Activated CD4-positive, alpha-beta T cell treated with anti-CD3 and anti-CD28 coated beads, Interleukin-2, amount 50 U/mL, for 1 hour (primary cell): ENCODE measurements at regions not wholly inside any gene's neighbourhood (a gene's known extent, or its start where the extent isn't known, plus 50 kb on each side); places are given as distances from the start of the nearest gene placed in this dataset.
"Not testable (repeated sequence)": the region's sequence is repeated elsewhere in the genome, so short reads cannot be mapped to it uniquely, and the experiment has no call there.

Source experiments
- DNase-seq: peaks from one replicate; pipeline ENCODE4 v3.0.0-alpha.2; 2020

DNA sequence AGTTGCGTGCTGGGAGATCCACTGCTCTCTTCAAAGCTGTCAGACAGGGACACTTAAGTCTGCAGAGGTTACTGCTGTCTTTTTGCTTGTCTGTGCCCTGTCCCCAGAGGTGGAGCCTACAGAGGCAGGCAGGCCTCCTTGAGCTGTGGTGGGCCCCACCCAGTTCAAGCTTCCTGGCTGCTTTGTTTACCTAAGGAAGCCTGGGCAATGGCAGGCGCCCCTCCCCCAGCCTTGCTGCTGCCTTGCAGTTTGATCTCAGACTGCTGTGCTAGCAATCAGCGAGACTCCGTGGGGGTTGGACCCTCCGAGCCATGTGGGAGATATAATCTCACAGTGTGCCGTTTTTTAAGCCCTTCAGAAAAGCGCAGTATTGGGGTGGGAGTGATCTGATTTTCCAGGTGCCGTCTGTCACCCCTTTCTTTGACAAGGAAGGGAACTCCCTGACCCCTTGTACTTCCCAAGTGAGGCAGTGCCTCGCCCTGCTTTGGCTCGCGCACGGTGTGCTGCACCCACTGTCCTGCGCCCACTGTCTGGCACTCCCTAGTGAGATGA is 340.6 kb downstream of the PAX1 start:
- DNase-seq, result not testable (repeated sequence)

DNA sequence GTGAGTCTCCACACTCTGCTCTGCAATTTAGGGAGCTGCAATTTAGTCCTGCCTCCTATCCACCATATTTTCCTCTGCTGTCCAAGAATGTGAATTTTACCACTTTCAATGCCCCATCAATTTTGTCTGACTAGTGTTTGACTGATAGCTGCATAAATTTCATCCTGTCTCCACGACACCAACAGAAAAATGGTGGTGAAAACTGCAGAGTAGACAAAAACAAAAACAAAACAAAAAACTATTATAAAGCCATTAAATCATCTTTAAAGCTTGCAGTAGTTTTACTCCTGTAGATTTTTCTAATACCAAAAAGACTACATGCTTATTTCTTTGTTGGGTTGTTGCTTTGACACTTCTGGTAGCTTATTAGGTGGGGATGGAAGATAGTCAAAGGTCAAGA is 322.0 kb downstream of the PAX1 start:
- DNase-seq, result no peak

DNA sequence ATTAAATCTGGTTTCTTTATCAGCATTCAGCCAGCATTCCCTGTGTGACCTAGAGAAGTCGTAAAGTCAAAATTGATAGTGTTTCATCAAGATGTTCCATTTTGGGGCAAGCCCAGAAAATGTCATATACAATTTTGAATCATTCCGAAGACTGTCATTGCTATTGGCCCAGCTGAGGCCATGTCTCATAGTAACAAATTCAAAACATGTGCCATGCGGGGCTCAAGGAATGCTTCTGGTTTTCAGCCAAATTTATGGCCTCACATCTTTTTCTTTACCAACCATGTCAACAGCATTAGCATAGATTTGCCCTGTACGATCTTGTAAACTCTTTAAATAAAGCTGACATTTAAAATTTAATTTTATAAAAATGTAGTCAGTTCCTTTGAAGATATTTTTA is 314.7 kb downstream of the PAX1 start:
- no peak for DNase-seq

DNA sequence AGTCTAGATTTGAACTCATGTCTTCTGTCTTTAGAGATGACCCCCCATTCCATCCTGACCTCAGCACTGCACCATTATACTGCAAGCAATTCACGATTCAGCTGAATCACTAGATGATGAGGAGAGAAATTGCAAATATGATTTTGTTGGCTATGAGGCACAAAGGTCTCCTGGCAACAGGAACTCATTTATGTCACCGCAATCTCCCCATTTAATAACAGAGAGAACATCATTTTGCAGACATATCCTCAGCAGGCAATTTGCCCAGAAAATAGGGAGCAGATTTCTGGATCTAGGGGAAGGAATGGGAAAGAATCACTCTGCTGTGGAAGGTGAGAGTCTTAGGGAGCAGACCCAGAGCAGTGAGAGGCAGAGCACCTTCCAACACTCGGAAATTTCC is 303.0 kb downstream of the PAX1 start:
- no peak for DNase-seq

DNA sequence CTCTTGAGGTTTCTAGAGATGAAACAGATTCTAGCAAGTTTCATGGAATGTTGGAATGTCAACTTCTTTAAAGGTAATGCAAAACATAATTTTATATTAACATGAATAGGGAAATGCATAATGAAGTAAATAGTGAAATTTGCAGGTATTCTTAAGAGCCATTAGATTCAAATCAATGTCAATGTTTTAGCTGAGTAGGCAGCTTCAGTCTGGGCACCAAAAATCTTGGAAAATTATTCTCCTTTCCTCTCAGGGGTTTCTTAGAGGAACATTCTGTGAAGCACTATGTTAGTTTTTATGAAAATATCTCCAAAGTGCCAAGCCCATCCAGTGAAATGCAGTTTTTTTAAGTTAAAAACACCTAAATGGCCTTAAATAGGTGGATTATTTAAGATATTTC is 300.8 kb downstream of the PAX1 start:
- DNase-seq, result no peak

DNA sequence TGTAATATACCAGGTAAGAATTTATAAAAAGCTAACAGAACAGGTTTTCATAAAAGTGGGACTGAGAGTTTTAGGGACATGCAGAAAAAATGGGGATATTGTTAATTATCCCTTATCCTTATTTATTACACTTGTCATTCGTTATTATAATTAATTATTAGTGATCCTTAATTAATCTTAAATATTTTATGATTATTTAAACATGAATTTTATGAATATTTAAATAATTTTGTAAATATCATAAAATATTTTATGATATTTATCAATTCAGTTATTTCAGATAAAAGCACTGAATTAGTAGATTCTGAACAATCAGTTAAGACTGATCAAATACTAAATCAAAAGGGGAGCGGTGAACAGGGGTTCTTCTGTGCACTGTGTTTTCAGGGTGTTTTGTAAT is 300.1 kb downstream of the PAX1 start:
- no peak for DNase-seq

DNA sequence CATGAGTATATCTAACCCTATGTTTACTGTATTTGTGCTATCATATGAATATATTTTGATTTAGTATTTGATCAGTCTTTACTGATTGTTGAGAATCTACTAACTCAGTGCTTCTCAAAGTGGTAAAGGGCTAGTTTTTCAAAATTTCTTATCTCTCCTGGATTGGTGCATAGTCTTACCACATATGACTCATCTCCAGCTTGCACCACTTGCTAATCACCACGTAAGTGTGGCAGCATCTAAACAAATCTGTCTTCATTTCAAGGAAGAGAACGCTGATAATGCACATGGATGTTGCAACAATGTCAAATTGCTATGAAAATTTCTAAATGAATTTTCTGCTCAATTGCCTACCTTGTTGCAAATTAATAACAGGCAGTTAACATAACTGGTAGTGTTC is 299.5 kb downstream of the PAX1 start:
- no peak for DNase-seq

DNA sequence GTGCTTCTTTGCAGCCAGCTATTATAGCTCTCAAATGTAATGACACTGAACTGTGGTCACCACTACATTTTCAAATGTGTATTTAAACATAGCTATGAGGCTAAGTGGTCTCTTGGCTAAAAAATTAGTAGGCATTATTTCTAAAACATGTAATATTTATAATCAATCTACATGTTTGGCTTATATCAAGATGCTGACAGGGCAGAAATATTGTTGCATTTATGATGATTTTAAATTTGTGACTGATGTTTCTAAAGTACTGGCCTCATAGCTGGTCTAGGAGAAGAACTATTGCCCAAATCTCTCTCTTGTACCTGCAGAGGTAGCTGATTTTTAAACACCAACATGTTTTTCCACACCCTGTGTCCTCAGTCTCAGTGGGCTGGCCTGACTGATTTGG is 298.2 kb downstream of the PAX1 start:
- DNase-seq, result no peak

DNA sequence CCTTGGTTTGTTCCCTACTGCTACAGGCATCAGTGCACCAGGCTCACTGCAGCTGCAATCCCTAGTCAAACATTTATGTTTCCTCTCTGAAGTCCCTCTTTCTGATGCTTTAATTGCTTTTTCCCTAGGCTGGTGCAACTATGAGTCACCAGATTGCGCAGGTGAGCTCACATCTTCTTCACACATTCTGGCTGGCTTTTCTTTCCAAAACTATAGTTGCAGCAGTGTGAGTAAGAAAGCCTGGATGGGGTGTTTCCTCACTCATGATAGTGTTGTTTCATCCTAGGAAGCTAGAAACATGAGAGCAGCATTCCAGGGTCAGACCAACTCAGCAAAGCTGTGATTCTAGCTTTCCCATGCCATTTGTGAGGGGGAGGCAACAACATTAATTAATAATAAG is 296.4 kb downstream of the PAX1 start:
- no peak for DNase-seq

DNA sequence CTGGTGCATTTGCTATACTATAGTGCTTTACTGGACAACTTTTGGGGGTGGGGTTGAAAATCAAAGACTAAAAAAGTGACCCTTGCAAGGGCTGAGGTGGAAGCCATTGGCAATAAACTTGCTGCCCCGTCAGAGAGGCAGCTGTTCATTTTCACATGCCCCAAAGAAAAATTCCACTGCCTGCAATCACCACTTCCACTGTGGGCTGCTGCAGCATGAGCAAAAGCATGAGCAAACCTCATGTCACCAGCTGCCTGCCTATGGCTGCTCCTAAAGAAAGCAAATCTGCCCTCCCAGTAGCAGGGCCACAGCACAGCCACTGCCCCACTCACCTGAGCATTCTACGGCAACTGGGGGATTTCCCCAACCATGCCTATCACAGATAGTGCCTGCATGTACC is 290.0 kb downstream of the PAX1 start:
- DNase-seq, result no peak

DNA sequence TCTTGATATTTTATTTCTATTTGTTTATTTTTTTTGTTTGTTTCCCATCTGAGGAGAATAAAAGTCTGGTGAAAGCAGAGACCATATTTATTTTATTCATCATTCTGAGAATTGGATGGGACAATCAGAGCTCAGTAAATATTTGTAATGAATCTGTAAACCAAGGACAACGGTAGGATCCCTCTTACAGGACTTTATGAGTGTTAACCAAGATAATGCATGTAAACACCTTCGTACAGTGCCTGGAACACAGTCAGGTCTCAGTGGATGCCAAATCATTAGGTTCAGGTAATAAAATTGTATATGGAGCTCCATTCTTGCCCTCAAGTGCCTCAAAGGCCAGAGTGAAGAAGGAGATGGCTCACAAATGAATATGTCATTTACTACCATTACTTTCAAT is 288.7 kb downstream of the PAX1 start:
- DNase-seq, result no peak

DNA sequence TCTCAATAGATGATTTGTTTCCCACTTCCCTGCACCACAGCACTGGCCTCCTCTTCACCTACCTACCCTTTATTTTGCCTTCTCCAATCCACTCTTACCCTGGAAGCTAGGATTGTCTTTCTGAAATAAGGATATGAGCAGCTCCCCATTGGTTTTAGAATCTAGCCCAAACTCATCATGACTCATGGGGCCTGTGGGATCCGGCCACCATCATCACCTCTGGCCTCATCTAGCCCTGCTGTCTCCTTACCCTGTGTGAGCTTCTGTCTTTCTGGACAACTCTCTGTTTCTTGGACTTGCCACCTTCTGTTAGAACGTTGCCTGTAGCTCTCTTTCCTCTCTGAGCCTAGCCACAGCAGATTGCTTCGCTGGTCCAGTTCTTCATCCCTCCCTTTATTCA is 277.1 kb downstream of the PAX1 start:
- DNase-seq, result no peak

DNA sequence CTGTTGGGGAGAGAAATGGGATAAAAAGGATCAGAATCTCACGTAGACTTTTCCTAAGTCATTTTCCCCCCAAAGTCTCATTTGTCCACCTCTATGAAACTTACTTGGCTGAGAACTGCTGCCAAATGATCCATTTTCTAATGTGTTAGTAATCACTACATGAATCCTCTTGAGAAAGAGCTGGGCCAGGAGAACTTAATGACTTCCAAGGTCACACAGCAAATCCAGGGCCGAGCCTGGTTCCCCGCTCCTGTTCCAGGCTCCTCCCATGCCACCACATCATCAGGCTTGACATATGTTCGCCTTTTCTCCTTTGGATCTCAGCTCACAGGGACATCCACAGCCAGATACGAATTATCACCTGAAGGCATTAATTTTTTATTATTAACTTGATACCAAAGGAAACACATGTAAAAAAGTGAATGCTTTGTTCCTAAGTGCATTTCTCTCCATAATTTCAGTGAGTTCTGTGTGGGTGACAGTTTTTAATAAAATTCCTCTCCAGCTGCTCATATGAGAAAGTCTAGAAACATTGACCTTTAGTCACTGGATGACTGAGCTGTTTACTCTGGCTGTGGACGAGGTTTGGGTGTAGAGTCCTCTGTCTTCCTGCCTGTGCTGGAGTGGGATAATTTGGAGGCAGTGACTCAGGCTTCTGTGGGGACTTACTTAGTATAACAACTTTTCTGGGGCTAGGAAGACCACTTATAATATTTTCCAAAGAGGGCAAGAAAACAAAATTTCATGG is 276.3 kb downstream of the PAX1 start:
- no peak for DNase-seq

DNA sequence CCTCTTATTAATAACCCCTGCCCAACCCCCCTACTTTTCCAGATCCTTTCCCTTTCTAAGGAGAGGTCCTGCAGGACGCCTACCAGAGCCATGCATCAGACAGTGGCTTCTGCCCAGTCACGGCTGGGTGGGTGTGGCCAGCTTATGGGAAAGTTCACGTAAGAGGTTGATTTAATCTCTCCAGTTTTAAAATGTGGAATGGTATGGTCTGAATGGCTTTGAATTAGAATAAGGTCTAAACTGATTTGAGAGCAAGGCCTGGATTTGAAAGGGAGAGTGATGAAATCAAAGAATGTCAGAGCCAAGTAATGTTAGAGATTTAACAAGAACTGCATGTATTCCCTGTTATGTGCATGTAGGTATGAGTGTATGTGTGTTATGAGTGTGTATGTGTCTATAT is 275.7 kb downstream of the PAX1 start:
- DNase-seq, result no peak

DNA sequence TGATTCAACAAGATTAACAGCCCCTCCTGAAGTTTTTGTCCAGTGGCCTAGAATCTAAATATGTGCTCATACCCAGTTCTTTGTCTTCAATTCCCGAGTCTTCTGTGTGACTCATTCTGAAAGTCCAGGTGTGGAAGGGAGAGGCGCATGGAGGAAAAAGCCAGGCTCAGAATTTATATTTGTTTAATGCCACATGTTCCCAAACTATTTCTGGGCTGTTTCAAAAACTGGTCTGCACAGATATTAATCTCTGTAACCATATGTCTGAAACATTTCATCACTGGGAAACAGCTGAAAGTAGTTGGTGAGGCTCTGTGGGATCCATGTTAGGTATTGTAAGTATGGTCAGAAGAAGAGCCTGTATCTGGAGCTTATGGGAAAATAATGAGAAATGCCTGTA is 266.0 kb downstream of the PAX1 start:
- DNase-seq, result no peak

DNA sequence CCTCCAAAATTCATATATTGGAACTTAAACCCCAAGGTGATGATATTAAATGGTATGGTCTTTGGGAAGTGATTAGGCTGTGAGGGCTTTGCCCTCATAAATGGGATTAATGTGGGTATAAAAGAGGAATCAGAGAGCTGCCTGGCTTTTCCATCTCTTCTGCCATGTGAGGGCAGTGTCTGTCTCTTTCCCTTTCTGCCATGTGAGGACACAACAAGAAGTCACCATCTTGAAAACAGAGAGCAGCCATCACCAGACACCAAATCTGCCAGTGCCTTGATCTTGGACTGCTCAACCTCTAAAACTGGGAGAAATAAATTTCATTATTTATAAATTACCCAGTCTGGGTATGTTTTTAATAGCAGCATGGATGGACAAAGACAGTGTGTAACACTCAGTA is 263.0 kb downstream of the PAX1 start:
- DNase-seq, result no peak

DNA sequence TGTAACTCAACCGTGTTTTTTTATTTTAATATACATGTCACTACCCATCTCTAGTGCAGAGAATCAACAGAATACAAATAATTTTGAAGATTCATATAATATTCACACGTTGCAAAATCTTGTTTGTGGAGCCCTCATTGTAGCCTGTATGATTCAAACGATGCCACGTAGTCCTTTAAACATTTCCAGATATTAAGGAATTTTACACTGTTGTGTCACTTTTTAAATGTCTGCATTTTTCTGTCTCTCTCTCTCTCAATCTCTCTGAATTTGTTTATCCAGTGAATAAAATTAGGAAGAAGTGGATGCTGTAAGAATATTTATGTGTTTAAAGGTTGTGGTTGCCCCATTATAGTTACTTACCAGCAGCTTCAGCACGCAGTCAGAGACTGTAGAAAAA is 262.0 kb downstream of the PAX1 start:
- DNase-seq, result no peak

DNA sequence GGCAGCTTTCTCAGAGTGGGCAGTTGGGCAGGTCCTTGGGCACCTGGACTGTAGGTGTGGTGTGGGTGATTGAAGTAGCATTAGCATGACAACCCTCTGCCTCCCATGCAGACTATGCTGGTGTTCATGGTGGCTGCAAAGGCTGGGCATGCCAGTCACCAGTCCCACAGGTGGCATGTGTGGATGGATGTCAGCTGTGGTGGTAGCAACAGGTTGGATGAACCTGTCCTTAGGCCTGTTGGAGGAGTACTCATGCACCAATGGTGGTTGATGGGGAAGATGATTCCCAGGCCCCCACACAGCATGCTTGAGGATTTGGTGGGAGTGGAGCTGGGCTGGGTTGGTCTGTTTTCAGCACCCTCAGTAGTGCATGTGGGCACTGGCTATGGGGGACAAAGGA is 251.1 kb downstream of the PAX1 start:
- DNase-seq, result no peak

DNA sequence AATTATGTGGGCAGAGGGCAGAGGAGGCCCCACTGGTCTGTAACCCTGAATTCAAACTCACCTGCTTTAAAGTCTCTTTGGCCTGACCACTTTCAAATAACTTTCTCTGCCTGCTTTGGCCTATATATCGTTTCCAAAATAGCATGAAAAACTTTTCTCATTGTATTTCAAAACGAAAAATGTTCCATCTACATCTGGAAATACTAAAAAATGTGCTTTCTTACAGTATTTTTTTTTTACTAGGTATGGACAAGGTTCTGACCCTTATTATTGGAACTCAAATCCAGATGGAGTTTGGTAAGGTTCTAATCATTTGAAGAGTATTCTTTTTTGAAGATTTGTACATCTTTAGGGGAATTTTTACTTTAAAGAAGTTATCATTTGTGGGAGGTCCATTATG is 241.9 kb downstream of the PAX1 start:
- DNase-seq, result no peak

DNA sequence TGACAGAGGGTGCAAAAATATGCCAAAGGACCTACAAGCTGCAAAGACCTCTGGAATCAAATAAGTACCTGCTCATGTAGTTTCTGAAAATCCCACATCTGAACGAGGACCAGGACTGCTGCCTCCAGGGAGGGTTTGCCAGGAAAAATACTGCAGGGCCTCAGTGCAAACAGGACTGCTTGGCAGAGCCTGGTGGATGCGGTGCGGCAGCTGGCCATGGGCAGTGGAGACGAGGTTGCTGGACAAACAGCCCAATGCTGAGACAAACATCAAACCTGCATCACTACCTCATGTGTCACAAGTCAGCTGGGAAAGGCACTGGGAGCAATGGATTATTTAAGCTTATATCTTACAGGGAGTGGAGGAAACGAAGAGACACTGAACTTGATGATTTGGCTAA is 238.8 kb downstream of the PAX1 start:
- no peak for DNase-seq

DNA sequence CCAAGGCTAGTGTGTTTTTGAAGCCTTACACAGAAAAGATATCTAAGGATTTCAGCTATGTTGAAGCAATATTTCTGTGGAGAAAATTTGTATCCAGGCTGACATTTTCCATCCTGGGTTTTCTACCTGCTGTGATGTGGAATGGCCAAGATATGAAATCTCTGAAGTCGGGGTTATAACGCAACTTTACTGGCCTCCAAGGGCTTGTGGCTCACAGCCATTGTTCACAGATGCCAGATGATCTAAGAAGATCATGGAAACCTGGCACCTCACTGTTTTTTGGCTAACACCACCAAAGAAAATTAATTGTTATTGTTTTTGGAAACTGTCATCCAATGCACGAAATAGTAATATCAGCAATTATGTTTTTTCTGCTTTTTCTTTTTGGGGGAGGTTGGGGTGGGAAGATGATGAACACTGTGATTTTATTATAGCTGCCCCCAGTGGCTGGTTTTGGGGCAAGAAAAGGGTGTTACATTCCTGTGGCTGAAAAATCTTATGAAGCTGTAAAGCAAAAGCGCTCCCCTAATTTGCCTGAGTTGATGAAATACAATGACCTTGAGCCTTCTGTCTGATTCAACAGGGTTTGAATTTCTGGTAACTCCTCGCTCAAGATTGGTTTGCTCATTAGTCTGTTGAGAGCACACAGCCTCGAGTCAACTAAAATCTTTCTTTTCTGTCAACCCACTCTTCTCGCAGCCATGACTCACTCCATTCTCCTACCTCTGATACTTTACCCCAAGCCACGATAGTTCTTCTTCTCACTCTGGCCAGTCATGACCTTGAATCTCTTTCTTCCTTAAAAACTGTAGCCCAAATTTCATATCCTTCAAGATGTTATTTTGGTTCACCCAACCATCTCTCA is 236.7 kb downstream of the PAX1 start:
- DNase-seq, result no peak

DNA sequence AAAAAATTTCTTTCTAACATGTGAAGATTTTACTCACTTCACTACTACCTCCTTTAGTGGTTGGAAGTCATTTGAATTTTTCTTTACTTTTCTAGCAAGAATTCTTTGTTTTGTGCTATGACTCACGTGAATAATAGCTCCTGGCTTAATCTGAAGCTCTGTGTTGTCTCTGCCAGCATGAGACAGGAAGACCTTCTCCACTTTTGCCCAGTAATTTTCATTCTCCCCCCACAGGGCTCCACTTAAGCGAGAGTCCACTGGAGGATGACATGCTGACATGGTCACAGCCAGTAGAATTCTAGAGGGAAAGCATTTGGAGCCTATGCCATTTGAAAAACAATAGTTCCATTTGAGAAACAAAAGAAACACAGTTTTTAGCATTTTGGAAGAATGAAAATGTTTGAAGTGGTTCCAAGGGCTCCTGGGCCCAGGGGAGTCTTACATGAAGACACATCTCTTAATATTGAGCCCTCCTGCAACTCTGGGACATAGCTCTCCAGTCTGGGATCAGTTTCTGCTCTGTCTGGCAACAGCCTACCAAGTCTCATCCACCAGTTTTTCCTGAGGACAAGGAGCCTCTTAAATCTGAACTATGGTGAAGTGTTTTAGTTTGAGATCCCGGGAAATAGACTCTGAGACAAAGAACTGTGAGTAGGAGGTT is 231.4 kb downstream of the PAX1 start:
- DNase-seq, result no peak

DNA sequence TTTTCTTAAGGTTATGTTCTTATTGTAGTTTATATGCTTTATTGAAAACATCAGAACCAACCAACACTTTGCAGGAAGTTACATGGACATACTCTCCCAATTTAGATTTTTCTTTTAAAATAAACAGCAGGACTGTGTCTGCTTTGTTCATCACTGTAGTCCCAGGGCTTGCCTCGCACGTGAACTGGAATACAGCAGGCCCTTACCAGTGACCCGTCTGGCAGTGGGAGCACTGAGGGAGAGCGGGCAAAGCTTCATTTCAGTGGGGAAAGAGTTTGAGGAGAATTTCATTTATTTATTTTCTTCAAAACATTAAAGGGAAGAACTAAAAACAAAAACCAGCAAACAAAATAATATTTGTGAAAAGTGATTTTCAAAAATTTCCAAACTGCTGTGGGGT is 230.8 kb downstream of the PAX1 start:
- DNase-seq, result no peak

DNA sequence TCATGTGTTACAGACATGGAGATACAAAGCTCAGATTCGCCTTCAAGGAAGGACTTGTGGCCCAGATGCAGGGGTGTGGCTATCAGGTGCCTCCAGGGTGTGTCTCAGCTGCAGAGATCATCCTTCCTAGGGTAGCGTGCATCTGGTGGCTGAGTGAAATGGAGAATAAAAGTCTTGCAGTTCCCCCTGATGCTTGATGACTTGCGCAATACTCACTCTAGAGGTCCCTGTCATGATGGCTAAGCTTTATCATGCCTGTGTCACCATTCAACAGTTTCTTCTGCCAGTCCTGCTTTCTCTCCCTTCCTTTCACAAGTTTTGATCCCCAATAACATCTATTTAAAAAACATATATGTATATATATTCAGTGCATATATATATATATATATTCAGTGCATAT is 228.1 kb downstream of the PAX1 start:
- DNase-seq, result no peak
